Fibroblast of upper back skin (primary cell): ENCODE measurements at regions not wholly inside any gene's neighbourhood (a gene's known extent, or its start where the extent isn't known, plus 50 kb on each side); places are given as distances from the start of the nearest gene placed in this dataset.

Source experiments
- DNase-seq: peaks from one replicate; pipeline ENCODE4 v3.0.0-alpha.2; 2013

GRCh38 chrY:12593532-12594216 is 107.4 kb upstream of the USP9Y start:
- no peak for DNase-seq

- DNase-seq = peak; percentile 30
Measured at GRCh38 chrY:12598783-12599182, 102.2 kb upstream of the USP9Y start.

GRCh38 chrY:12605426-12605825 is 95.6 kb upstream of the USP9Y start:
- no peak for DNase-seq

GRCh38 chrY:12610861-12611260 is 90.2 kb upstream of the USP9Y start:
- DNase-seq = no peak

GRCh38 chrY:12615733-12616446 is 85.1 kb upstream of the USP9Y start:
- DNase-seq = no peak

GRCh38 chrY:12621454-12622081 is 79.5 kb upstream of the USP9Y start:
- peak; percentile 54 for DNase-seq

GRCh38 chrY:12623204-12623603 is 77.8 kb upstream of the USP9Y start:
- peak; percentile 9 for DNase-seq

- DNase-seq = peak; percentile 13
Measured at GRCh38 chrY:12642986-12643385, 58.0 kb upstream of the USP9Y start.

GRCh38 chrY:12643693-12644348 is 57.2 kb upstream of the USP9Y start:
- DNase-seq = peak; percentile 65

- DNase-seq = no peak
Measured at GRCh38 chrY:12651095-12651494, 49.9 kb upstream of the USP9Y start.
